Stimulated activated naive CD8-positive, alpha-beta T cell treated with anti-CD3 and anti-CD28 coated beads, Interleukin-15, Interleukin-2, amounts not matched to agents 100 ng/mL and 50 ng/mL, for 24 hours (primary cell): ENCODE measurements at regions not wholly inside any gene's neighbourhood (a gene's known extent, or its start where the extent isn't known, plus 50 kb on each side); places are given as distances from the start of the nearest gene placed in this dataset.
"Not testable (repeated sequence)": the region's sequence is repeated elsewhere in the genome, so short reads cannot be mapped to it uniquely, and the experiment has no call there.

Experiments used
- H3K27ac Mint-ChIP-seq: one replicate; pipeline ENCODE4 v1.8.0; 2021; ENCODE audit warnings: mild to moderate bottlenecking, mixed read lengths
- H3K27me3 Mint-ChIP-seq: one replicate; pipeline ENCODE4 v1.8.0; 2021; ENCODE audit warnings: mixed read lengths
- H3K36me3 Mint-ChIP-seq: one replicate; pipeline ENCODE4 v1.8.0; 2021; ENCODE audit warnings: low read depth, mixed read lengths
- H3K4me1 Mint-ChIP-seq: one replicate; pipeline ENCODE4 v1.8.0; 2021; ENCODE audit warnings: low read depth, mixed read lengths
- H3K4me3 Mint-ChIP-seq: one replicate; pipeline ENCODE4 v1.8.0; 2021; ENCODE audit warnings: mild to moderate bottlenecking, mixed read lengths
- H3K9me3 Mint-ChIP-seq: one replicate; pipeline ENCODE4 v1.8.0; 2021; ENCODE audit warnings: mixed read lengths

DNA sequence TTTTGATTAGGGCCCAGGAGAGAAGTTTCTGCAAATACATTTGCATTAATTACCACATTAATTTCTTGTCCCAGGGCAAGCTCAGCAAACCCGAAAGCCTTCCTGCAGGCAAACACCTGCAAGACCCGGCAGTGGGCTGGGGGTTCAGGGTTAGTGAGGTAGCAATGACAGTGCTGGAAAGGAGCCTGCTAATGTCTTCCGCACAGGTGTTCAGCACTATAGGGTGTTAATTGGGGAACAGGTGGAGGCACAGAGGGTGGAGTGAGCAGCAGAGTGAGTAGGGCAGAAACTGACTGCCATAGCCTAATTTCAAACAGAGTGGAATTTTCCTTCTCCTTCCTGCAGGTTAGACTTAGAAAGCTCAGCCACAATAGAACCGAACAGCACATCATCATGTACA, 50.9 kb upstream of the UBASH3B start:
- no peaks in the 10 kb centered on the region for H3K36me3 Mint-ChIP-seq
- no peak overlapping the region for H3K27ac Mint-ChIP-seq
- H3K27me3 Mint-ChIP-seq: peaks cover 11% of the 10 kb centered on the region

DNA sequence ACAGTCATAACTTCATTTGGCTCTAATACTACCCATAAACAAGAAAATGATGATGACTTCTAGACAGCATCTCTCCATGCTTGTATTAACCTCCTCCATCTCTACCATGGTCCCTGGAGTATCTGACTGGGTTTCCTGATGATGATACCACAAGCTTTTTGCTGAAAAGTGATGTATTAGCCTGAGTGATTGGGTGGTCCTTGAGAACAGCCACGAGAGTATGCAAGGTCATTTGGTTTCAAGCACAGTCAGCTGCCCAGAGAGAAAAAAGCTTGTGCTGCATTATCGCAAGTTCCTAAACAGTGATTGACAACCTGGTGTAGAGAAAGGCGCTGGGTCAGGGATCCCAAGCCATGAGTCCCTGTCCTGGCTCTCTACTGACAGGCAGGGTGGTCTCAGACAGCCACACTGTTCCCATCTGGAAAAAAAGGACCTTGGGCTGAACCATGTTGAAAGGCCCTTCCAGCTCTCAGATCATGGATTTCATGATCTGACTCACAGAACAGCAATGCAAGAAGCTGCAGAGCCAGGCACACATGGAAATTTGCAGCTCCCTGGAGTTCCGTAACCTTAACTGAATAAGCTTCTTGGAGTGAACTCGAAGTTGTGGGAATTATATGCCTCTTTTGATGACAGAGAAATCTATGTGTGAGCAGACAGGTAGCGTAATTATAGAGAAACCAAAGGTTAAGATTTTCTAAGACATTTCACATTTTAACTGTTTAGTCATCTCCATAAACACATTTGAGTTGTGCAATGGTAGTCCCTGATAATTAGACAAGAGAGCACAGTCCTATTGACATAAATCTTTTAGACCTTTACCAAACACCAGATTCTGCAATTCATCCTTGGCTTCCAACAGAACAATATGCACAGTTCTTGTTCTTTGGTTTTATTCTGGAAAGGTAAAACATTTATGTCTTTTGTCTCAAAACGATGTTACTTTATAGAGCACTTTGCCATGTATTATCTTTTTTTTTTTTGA, 54.1 kb upstream of the UBASH3B start:
- Mint-ChIP-seq H3K36me3 (no peaks in the 10 kb centered on the region), H3K27ac (no peak overlapping the region), H3K4me1 (no peaks in the 10 kb centered on the region), H3K9me3 (no peaks in the 10 kb centered on the region), H3K4me3 (no peak overlapping the region), H3K27me3 (peaks cover 22% of the 10 kb centered on the region)

More for the DNA sequence above, 50.9 kb upstream of the UBASH3B start:
- Mint-ChIP-seq H3K4me3 (no peak overlapping the region), H3K4me1 (no peaks in the 10 kb centered on the region), H3K9me3 (no peaks in the 10 kb centered on the region)

DNA sequence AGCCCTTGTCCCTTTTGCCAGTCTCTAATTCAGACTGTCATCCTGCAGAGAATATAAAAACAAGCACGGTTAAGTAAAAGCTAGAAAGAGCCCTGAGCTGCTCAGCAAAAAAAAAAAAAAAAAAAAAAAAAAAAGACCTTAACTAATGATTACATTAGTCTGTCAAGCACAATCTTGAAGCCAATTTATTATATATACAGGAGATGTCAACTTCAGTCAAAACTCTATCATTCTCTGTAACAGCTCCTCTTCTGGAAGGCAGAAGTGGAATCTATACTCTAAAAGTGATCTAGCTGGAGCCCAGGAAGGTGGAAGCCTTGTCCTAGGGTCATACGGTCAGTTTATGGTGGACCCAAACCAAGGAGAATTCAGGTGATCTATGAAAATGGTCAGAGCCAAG, 55.2 kb upstream of the UBASH3B start:
- no peaks in the 10 kb centered on the region for H3K9me3 Mint-ChIP-seq
- no peak overlapping the region for H3K4me3 Mint-ChIP-seq
- H3K27ac Mint-ChIP-seq: no peak overlapping the region
- H3K4me1 Mint-ChIP-seq: no peaks in the 10 kb centered on the region
- no peaks in the 10 kb centered on the region for H3K36me3 Mint-ChIP-seq
- H3K27me3 Mint-ChIP-seq: peaks cover 23% of the 10 kb centered on the region

DNA sequence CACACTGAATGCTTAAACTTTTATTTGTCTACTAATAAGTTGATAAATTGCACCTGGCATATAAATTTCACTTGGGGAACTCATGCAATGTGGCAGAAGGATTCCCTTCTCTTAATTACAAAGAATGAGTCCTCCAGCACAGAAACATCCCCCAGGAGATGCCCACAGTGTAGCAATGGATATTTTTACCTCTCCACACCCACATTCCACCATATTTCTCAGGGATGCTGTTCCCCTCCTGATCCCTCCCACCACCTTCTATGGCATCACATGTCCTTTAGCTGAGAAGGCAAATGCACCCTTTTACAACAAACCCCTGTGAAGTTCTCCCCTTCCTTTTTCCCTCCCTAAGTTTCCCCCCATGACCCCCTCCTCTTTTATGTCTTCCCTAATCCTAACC, 56.1 kb upstream of the UBASH3B start:
- Mint-ChIP-seq H3K27me3 (peaks cover 26% of the 10 kb centered on the region), H3K4me3 (no peak overlapping the region), H3K9me3 (no peaks in the 10 kb centered on the region), H3K27ac (no peak overlapping the region), H3K36me3 (no peaks in the 10 kb centered on the region), H3K4me1 (no peaks in the 10 kb centered on the region)

DNA sequence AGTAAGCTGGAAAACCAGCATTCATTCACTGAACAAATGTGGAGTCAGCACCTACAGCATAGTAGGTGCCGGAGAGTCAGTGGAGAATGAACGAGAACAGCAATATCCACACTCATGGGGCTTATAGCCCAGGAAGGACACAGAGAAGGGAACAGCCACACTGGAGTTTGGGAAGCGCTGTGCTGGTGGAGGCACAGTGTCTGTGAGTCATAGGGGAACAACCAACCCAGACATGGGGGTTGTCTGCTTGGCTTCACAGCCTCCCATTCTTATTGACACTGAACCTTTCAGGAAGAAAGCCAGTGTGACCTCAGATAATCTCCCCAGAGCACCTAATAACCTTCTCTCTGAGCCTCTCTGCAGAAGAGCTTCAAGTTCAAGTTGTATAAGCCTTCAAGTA, 56.6 kb upstream of the UBASH3B start:
- no peaks in the 10 kb centered on the region for H3K4me1 Mint-ChIP-seq

DNA sequence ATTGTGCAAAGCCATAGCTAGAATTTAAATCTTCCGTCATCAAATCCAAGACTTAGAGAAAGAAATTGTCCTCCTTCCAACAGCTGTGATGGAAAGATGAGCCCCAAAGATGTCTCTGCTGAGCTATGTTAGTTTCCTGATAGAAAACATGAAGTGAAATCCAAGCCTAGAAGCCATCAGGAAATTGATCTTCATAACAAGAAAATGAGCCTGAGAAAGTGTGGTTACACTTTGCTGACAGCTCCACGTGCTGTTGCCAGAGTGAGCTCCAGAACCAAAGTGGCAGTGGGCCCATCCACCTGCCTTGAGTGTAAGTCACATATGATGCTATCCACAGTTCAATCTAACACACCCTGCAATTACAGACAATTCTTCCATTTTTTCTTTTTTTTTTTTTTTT, 58.0 kb upstream of the UBASH3B start:
- peaks cover 26% of the 10 kb centered on the region for H3K27me3 Mint-ChIP-seq
- H3K4me1 Mint-ChIP-seq: no peaks in the 10 kb centered on the region
- H3K9me3 Mint-ChIP-seq: no peaks in the 10 kb centered on the region
- no peak overlapping the region for H3K4me3 Mint-ChIP-seq
- no peaks in the 10 kb centered on the region for H3K36me3 Mint-ChIP-seq
- no peak overlapping the region for H3K27ac Mint-ChIP-seq

More for the DNA sequence above, 56.6 kb upstream of the UBASH3B start:
- Mint-ChIP-seq H3K4me3 (no peak overlapping the region), H3K27me3 (peaks cover 26% of the 10 kb centered on the region), H3K9me3 (no peaks in the 10 kb centered on the region), H3K36me3 (no peaks in the 10 kb centered on the region), H3K27ac (no peak overlapping the region)

DNA sequence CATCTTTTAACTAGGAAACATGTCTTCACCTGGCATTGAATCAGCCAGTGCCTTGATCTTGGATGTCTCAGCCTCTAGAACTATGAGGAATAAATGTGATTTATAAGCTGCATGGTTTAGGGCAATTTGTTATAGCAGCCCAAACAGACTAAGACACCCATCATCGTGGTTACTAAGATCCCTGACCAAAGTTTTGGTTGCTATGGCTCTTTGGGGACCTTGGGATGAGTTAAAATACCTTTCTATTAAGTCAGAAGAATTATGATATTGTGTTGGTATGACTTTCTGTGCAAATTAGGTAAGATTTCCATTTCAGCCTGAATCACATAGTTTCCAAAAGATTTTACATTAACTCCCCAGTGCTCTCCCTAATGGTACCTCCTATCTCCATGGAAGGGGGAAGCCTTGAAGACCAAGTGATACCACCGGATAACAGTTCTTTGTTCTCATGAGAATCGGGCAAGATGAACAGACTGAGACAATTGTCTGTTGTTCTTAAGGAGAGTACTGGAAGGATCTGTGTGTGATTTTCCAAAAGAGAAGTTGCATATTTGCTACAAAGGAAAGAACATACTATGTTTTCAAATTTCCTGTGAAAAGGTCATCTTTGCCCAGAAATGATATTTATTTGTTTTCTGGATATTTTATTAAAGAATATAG, 60.4 kb upstream of the UBASH3B start:
- H3K36me3 Mint-ChIP-seq: no peaks in the 10 kb centered on the region
- no peak overlapping the region for H3K27ac Mint-ChIP-seq
- no peak overlapping the region for H3K4me3 Mint-ChIP-seq
- H3K27me3 Mint-ChIP-seq: peaks cover 20% of the 10 kb centered on the region
- no peaks in the 10 kb centered on the region for H3K4me1 Mint-ChIP-seq
- H3K9me3 Mint-ChIP-seq: no peaks in the 10 kb centered on the region

DNA sequence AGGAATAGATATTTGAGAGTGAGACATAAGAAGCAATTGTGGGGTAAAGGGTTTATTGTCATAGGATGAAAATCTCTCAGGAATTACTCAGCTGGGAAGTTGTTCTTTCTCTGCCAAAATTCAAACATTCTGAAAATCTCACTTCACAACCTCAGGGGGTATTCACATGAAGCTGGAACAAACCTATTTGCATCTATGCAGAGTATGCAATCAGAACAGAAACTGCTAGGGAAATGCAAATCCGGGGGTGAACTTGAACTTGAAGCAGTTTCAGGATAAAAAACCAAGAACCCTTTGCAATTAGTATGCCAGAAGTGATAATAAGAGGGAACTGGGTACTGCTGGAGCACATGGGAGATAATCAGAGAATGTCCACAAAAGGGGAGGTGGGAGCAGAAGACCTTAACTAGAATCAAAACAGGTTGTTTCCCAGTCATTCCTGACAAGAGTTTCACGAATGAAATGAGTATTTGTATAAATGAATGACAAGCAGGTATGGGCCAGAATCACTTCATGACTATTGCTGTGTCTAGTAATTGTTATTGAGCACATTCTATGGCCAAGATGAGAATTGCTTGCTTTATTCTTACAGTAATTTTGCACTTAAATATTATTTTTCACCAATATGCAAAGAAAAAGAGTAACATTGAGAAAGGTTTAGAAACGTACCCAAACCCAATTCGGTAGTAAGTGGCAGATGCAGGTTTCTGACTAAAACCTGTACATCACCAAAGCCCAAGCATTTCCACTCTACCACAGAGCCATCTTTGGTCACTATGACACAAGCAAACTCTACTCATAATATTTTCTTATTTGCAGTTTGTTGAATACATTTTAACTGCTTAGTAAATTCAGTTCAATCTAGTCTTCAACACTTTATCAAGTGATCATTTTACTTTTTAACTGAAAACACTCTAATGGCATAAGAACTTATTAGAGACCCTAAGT, 61.8 kb upstream of the UBASH3B start:
- Mint-ChIP-seq H3K36me3 (no peaks in the 10 kb centered on the region), H3K4me1 (no peaks in the 10 kb centered on the region), H3K4me3 (no peak overlapping the region), H3K9me3 (no peaks in the 10 kb centered on the region), H3K27me3 (peaks cover 24% of the 10 kb centered on the region), H3K27ac (no peak overlapping the region)

DNA sequence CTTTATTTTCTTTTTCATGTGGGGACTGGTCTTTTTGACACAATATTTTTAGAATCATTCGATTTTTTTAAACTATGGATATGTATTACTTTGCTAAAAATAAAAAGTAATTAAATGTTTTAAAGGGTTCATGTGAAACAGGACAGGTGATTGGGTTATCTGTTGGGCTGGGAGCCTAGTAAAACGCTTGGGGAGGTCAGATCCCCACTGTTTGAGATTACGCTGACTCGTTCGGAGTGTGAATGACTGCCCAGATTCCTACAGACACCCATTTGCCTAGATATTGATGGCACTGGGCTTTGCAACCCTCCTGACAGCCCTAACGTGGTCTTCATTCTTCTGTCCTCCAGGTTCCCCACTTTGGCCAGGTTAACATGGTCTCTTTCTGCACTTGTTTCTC, 62.9 kb upstream of the UBASH3B start:
- no peaks in the 10 kb centered on the region for H3K36me3 Mint-ChIP-seq
- no peaks in the 10 kb centered on the region for H3K4me1 Mint-ChIP-seq
- H3K27me3 Mint-ChIP-seq: peaks cover 27% of the 10 kb centered on the region
- no peak overlapping the region for H3K27ac Mint-ChIP-seq
- H3K9me3 Mint-ChIP-seq: no peaks in the 10 kb centered on the region
- no peak overlapping the region for H3K4me3 Mint-ChIP-seq

DNA sequence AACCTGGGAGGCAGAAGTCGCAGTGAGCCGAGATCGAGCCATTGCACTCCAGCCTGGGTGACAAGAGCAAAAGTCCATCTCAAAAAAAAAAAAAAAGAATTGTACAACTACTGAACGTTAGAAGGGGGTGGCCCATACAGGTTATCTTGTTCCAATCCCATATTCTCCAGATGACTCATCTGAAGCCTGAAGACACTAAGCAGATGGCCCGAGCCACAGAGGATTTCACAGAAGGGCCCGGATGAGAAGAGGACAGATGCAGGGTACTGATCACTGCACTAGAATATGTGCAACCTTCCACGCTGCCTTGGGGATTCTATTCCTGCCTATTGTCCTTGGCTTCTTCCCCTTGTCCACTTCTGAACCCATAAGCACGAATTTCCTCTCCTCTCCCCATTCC, 70.9 kb upstream of the UBASH3B start:
- Mint-ChIP-seq H3K27ac (no peak overlapping the region), H3K27me3 (peaks cover 4% of the 10 kb centered on the region), H3K9me3 (peaks cover 5% of the 10 kb centered on the region), H3K36me3 (no peaks in the 10 kb centered on the region), H3K4me1 (peaks cover 13% of the 10 kb centered on the region), H3K4me3 (no peak overlapping the region)

DNA sequence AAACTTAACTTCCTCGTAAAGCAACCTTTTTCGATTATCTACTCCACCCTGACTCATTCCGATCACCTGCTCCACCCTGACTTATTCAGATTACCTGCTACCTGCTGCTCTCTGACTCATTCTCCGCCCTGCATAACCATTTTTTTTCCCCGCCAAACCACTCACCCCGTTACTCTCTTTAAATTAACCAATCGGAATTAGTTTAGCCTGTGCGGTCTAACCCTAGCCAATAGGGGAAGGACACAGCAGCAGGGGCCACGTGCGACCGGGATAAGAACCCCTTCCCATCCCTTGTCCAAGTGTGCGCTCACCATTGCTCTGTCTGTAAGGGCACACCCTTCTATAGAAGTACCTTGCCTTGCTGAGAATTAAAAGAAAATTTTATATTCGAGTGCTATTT, 75.5 kb upstream of the UBASH3B start:
- H3K4me3 Mint-ChIP-seq, H3K27ac Mint-ChIP-seq: not testable (repeated sequence)
- peaks cover 13% of the 10 kb centered on the region for H3K4me1 Mint-ChIP-seq

DNA sequence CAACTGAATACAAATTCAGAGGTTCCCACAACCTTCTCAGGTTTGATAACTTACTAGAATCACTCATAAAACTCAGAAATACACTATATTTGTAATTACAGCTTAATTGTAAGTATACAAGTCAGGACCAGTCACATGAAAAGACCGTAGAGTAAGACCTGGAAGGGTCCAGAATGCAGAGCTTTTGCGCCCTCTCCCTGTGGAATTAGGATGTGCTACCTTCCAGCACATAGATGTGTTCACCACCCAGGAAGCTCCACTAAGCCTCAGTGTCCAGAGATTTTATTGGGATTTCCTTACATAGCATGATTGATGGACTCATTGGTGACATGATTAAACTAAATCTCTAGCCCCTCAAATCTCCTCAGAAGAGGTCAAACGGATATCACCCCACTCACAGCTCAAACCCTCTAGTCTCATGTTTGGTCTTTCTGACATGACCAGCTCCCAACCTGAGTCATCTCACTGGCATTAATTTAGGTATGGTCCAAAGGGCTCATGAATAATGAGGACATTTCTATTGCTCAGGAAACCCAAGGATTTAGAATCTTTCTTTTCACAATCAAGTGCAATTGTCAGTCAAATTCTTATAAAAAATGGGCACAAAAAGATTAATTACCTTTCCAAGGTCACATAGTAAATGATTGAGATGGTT, 77.2 kb upstream of the UBASH3B start:
- H3K27me3 Mint-ChIP-seq: no peaks in the 10 kb centered on the region
- no peaks in the 10 kb centered on the region for H3K9me3 Mint-ChIP-seq
- H3K36me3 Mint-ChIP-seq: no peaks in the 10 kb centered on the region

More for the DNA sequence above, 75.5 kb upstream of the UBASH3B start:
- H3K27me3 Mint-ChIP-seq, H3K9me3 Mint-ChIP-seq, H3K36me3 Mint-ChIP-seq: not testable (repeated sequence)

DNA sequence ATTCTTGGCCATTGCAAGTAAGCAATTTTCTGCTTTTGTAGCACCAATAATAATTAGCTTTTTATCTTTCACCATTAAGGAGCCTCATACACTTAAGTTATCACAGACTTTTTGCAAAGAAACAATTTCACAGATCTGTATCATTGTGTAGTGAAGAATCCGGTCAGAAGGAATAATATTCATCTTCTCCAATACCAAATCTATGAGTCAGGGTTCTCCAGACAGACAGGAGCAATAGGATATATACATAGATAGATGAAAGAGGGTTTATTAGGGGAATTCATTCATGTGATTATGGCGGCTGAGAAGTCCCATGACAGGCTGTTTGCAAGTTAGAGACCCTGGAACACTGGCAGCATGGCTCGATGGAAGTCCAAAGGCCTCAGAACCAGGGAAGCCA, 82.9 kb upstream of the UBASH3B start:
- Mint-ChIP-seq H3K36me3 (no peaks in the 10 kb centered on the region), H3K4me3 (no peak overlapping the region), H3K27me3 (peaks cover 3% of the 10 kb centered on the region), H3K27ac (no peak overlapping the region), H3K4me1 (no peaks in the 10 kb centered on the region), H3K9me3 (no peaks in the 10 kb centered on the region)

More for the DNA sequence above, 77.2 kb upstream of the UBASH3B start:
- peaks cover 13% of the 10 kb centered on the region for H3K4me1 Mint-ChIP-seq
- H3K27ac Mint-ChIP-seq: no peak overlapping the region
- H3K4me3 Mint-ChIP-seq: no peak overlapping the region

DNA sequence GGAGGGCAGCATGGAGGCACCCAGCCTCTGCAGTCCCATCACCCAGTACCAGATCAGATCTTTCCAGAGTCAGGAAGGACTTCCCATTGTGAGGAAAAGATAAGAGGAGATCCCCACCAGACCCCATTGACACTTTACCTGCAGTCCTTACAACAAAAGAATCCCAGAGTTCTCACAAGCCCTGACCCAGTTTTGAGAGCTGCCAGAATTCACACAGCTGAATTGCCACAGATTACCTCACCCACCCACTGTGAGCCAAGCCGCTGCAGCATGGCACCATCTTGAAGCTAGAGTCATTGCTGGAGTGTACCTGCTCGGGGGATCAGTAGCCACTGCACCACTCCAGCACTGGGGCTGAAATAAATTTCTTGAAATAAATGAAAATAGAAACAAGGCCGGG, 91.8 kb upstream of the UBASH3B start:
- Mint-ChIP-seq H3K27me3 (peaks cover 25% of the 10 kb centered on the region), H3K36me3 (no peaks in the 10 kb centered on the region), H3K27ac (no peak overlapping the region), H3K9me3 (no peaks in the 10 kb centered on the region), H3K4me1 (no peaks in the 10 kb centered on the region), H3K4me3 (no peak overlapping the region)
